ENCODE measurements at regions not wholly inside any gene's neighbourhood (a gene's known extent, or its start where the extent isn't known, plus 50 kb on each side); places are given as distances from the start of the nearest gene placed in this dataset.

DNA sequence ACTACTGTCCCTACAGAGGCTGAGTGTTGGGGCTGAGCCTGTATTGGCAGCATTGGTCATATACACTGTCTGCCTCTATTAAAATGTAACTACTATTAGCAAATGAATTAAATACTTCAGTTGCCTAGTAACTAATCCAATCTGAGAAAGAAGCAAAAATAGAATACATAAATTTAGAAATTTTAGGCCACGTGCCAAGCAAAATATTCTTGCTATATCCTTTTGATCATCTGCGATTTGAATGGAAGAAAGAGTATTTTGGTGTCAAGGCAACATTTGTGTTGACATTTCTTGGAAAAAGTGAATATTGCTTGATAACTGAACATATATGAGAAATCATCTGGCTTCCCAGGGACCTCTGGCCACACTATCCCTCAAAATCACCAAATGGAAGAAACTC is 148.2 kb upstream of the TOPAZ1 start:
- Histone ChIP-seq H3K4me3 (ENCODE audit: insufficient read depth, low read depth, low read length) (no peak overlapping the region), H2BK120ac (ENCODE audit: low read depth, low read length) (no peak overlapping the region), H4K91ac (ENCODE audit: insufficient read depth, low read depth, low read length) (no peak overlapping the region), H3K4me1 (ENCODE audit: control insufficient read depth, insufficient read depth, low read length) (no peaks in the 10 kb centered on the region), H4K20me1 (ENCODE audit: insufficient read depth, low read length) (no peaks in the 10 kb centered on the region), H2BK20ac (ENCODE audit: low read depth, low read length) (no peak overlapping the region), H3K23ac (ENCODE audit: low read depth, low read length) (no peak overlapping the region), H3K56ac (ENCODE audit: extremely low read depth, insufficient read depth, low read length) (no peak overlapping the region), H2BK5ac (ENCODE audit: low read depth, low read length, poor library complexity, severe bottlenecking) (no peak overlapping the region), H3K4me2 (ENCODE audit: low read depth, low read length) (no peak overlapping the region), H3K9ac (ENCODE audit: low read depth, low read length) (no peak overlapping the region), H3K14ac (replicated peaks; ENCODE audit: low read depth, low read length) (no peak overlapping the region), H3K79me1 (ENCODE audit: low read depth in 1 of 2, low read length in 2 of 2) (no peaks in the 10 kb centered on the region), H3K27ac (ENCODE audit: insufficient read depth, low read length) (no peak overlapping the region), H3K9me3 (ENCODE audit: control insufficient read depth, insufficient read depth, low read length) (no peaks in the 10 kb centered on the region), H3K4ac (ENCODE audit: low read depth, low read length) (no peak overlapping the region), H3K36me3 (ENCODE audit: control insufficient read depth, insufficient read depth, low read length) (no peaks in the 10 kb centered on the region), H4K5ac (ENCODE audit: low read depth, low read length) (no peak overlapping the region), H2BK15ac (ENCODE audit: low read depth, low read length) (no peak overlapping the region), H2AFZ (replicated peaks; ENCODE audit: low read length, poor library complexity) (no peak overlapping the region), H4K8ac (ENCODE audit: low read depth in 2 of 2, low read length in 2 of 2) (no peak overlapping the region), H3K18ac (ENCODE audit: low read depth, low read length) (no peak overlapping the region), H3K27me3 (ENCODE audit: control insufficient read depth, insufficient read depth, low read length) (peaks cover 1% of the 10 kb centered on the region; the same call in 1 of the 2 replicates), H2AK9ac (replicated peaks; ENCODE audit: low read depth, low read length, poor library complexity) (no peak overlapping the region), H2AK5ac (ENCODE audit: low read depth, low read length) (no peak overlapping the region), H3K9me1 (ENCODE audit: insufficient read depth, low read length) (no peaks in the 10 kb centered on the region)
- intact Hi-C loops (cut with micrococcal nuclease) (no loop called here), in situ Hi-C loops (cut with MboI; ENCODE audit: low sequenced_read_pairs) (no loop called here), dilution Hi-C loops (cut with HindIII; ENCODE audit: low sequenced_read_pairs, unreplicated experiment) (no loop called here)
- ATAC-seq (ENCODE audit: low read depth), result no peak
- no peak for DNase-seq
- no TSS peak for BruUV-seq (replicated peaks)
- TF ChIP-seq MAZ (IDR thresholded peaks at IDR 0.05; ENCODE audit: borderline replicate concordance, low read depth, low read length) (no peak), RFX5 (IDR thresholded peaks at IDR 0.05; ENCODE audit: low read depth, low read length) (no peak), CEBPB (IDR thresholded peaks at IDR 0.05; ENCODE audit: low read depth, low read length) (no peak), SMC3 (IDR thresholded peaks at IDR 0.05; ENCODE audit: low read depth, low read length) (no peak), BHLHE40 (IDR thresholded peaks at IDR 0.05; ENCODE audit: low read depth, low read length) (no peak), MXI1 (IDR thresholded peaks at IDR 0.05; ENCODE audit: borderline replicate concordance, low read depth, low read length) (no peak), NFE2L2 (IDR thresholded peaks at IDR 0.05; ENCODE audit: low read depth, low read length) (no peak), RAD21 (IDR thresholded peaks at IDR 0.05; ENCODE audit: low read length) (no peak)
- TF ChIP-seq, protein P1, sequence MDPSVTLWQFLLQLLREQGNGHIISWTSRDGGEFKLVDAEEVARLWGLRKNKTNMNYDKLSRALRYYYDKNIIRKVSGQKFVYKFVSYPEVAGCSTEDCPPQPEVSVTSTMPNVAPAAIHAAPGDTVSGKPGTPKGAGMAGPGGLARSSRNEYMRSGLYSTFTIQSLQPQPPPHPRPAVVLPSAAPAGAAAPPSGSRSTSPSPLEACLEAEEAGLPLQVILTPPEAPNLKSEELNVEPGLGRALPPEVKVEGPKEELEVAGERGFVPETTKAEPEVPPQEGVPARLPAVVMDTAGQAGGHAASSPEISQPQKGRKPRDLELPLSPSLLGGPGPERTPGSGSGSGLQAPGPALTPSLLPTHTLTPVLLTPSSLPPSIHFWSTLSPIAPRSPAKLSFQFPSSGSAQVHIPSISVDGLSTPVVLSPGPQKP (IDR thresholded peaks at IDR 0.05; ENCODE audit: borderline replicate concordance, low read depth, low read length), result no peak
- ChIA-PET POLR2A (ENCODE audit: unreplicated experiment) (no interaction called here), CTCF (no interaction called here)
- no CpG with 5 or more reads among the region's 2 CpGs for WGBS, 2 experiments (ENCODE audit: extremely low coverage in 2 of 2, insufficient read length in 1 of 2)

Measured in IMR-90 (cell line).